MM.1S (cell line): ENCODE measurements at regions not wholly inside any gene's neighbourhood (a gene's known extent, or its start where the extent isn't known, plus 50 kb on each side); places are given as distances from the start of the nearest gene placed in this dataset.

Experiments used
- DNase-seq: peaks from one replicate; pipeline ENCODE4 v3.0.0-alpha.2; 2015
- H2AFZ ChIP-seq: fragments of 300-600 bp; sonication (generic); 2 replicates; pipeline ENCODE4 v1.6.0; 2016; ENCODE audit warnings: antibody characterized with exemption, low read length
- H3F3A ChIP-seq: fragments of 300-600 bp; sonication (generic); 2 replicates; pipeline ENCODE4 v1.6.1; 2016; ENCODE audit warnings: mild to moderate bottlenecking, antibody characterized with exemption, low read length, moderate library complexity, mixed read lengths; ENCODE audit not compliant: insufficient read depth
- H3K27ac ChIP-seq: fragments of 300-600 bp; sonication (generic); 2 replicates; pipeline ENCODE4 v1.5.1; 2016; ENCODE audit warnings: mild to moderate bottlenecking, low read length
- H3K27me3 ChIP-seq: fragments of 300-600 bp; sonication (generic); replicated peaks from 2 replicates; pipeline ENCODE4 v1.6.0; 2016; ENCODE audit warnings: low read length; ENCODE audit not compliant: insufficient read depth
- H3K36me3 ChIP-seq: fragments of 300-600 bp; sonication (generic); replicated peaks from 2 replicates; pipeline ENCODE4 v1.6.1; 2016; ENCODE audit warnings: mild to moderate bottlenecking, low read length, mixed read lengths; ENCODE audit not compliant: insufficient read depth
- H3K4me1 ChIP-seq: fragments of 300-600 bp; sonication (generic); 2 replicates; pipeline ENCODE4 v1.6.1; 2016; ENCODE audit warnings: low read length, mixed read lengths
- H3K4me2 ChIP-seq: fragments of 300-600 bp; sonication (generic); 2 replicates; pipeline ENCODE4 v1.6.0; 2016; ENCODE audit warnings: low read depth, low read length
- H3K4me3 ChIP-seq: fragments of 300-600 bp; sonication (generic); 2 replicates; pipeline ENCODE4 v1.5.1; 2016; ENCODE audit warnings: low read length, mixed read lengths
- H3K79me2 ChIP-seq: fragments of 300-600 bp; sonication (generic); 2 replicates; pipeline ENCODE4 v1.6.1; 2016; ENCODE audit warnings: mixed run types, low read length, mixed read lengths
- H3K9ac ChIP-seq: fragments of 300-600 bp; sonication (generic); 2 replicates; pipeline ENCODE4 v1.6.1; 2016; ENCODE audit warnings: low read length, mixed read lengths
- H3K9me2 ChIP-seq: fragments of 300-600 bp; sonication (generic); replicated peaks from 2 replicates; pipeline ENCODE4 v1.6.1; 2016; ENCODE audit warnings: mild to moderate bottlenecking, low read length, mixed read lengths; ENCODE audit not compliant: insufficient read depth
- H3K9me3 ChIP-seq: fragments of 300-600 bp; sonication (generic); replicated peaks from 2 replicates; pipeline ENCODE4 v1.6.1; 2016; ENCODE audit warnings: mild to moderate bottlenecking, low read length, mixed read lengths; ENCODE audit not compliant: insufficient read depth
- H4K20me1 ChIP-seq: fragments of 300-600 bp; sonication (generic); 2 replicates; pipeline ENCODE4 v1.6.1; 2016; ENCODE audit warnings: mild to moderate bottlenecking, low read length, moderate library complexity, mixed read lengths; ENCODE audit not compliant: insufficient read depth
- EZH2 ChIP-seq: fragments of 300-600 bp; sonication (generic); optimal IDR thresholded peaks from 2 replicates; pipeline ENCODE3; 2017; ENCODE audit warnings: low read depth, mild to moderate bottlenecking, antibody characterized with exemption, low read length, mixed read lengths
- EZH2phosphoT487 ChIP-seq: fragments of 300-600 bp; sonication (generic); IDR thresholded peaks from 2 replicates; pipeline ENCODE4 v1.6.1; 2018; ENCODE audit warnings: antibody characterized with exemption, low read length
- TF ChIP-seq, protein P1 (sequence below): fragments of 300-600 bp; sonication (generic); IDR thresholded peaks from 2 replicates; pipeline ENCODE4 v1.5.1; 2016; ENCODE audit warnings: antibody characterized with exemption, low read length, mixed read lengths

DNA sequence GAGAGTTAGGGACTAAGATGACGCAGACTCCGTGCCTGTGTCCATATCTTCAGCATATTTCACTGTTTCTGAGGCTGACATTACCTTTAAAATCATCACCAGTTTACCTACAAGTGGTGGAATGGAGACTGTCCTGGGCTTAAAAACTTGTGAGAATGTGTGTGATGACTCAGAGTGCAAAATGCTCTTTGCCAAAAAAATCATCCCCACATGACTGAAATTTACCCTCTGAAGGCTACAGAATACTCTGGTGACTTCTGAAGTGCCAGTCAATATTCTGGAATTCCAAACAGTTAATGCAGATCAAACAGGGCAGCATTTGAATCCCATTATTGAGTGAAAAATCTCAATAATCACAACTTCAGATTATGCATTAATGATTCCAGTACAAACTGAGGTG, 901.4 kb downstream of the EFNB2 start:
- Histone ChIP-seq H3K36me3 (no peaks in the 10 kb centered on the region), H3K79me2 (no peaks in the 10 kb centered on the region), H4K20me1 (no peaks in the 10 kb centered on the region), H3K27ac (no peak overlapping the region), H3K9me2 (no peaks in the 10 kb centered on the region), H3K9ac (no peak overlapping the region), H3K27me3 (no peaks in the 10 kb centered on the region), H3F3A (no peaks in the 10 kb centered on the region), H3K4me3 (no peak overlapping the region), H3K4me1 (no peaks in the 10 kb centered on the region), H3K4me2 (no peak overlapping the region), H3K9me3 (no peaks in the 10 kb centered on the region), H2AFZ (no peak overlapping the region)
- TF ChIP-seq EZH2 (no peak), EZH2phosphoT487 (no peak)
- TF ChIP-seq, protein P1, sequence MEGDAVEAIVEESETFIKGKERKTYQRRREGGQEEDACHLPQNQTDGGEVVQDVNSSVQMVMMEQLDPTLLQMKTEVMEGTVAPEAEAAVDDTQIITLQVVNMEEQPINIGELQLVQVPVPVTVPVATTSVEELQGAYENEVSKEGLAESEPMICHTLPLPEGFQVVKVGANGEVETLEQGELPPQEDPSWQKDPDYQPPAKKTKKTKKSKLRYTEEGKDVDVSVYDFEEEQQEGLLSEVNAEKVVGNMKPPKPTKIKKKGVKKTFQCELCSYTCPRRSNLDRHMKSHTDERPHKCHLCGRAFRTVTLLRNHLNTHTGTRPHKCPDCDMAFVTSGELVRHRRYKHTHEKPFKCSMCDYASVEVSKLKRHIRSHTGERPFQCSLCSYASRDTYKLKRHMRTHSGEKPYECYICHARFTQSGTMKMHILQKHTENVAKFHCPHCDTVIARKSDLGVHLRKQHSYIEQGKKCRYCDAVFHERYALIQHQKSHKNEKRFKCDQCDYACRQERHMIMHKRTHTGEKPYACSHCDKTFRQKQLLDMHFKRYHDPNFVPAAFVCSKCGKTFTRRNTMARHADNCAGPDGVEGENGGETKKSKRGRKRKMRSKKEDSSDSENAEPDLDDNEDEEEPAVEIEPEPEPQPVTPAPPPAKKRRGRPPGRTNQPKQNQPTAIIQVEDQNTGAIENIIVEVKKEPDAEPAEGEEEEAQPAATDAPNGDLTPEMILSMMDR: no peak
- DNase-seq: no peak

DNA sequence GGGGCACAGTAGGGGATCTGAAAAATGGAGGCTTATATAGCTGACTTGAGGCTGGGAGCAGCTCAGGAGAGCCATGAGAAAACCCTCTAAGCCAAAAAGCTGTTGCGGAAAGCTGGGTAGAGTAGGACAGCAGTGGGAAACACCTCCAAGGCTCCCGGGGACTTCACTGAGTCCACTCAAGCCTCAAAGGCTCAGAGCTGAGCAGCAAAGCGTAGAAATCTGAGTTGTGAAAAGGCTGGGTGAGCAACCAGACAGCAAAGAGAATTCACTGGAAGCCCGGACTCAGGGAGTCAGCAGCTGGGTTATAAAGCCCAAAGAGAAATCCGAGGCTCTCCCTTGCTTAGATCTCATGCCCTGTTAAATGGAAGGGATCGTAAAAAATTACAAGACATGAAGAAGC, 905.0 kb downstream of the EFNB2 start:
- Histone ChIP-seq H3K9me3 (no peaks in the 10 kb centered on the region), H3K36me3 (no peaks in the 10 kb centered on the region), H4K20me1 (no peaks in the 10 kb centered on the region), H3K4me3 (no peak overlapping the region), H2AFZ (no peak overlapping the region), H3K79me2 (no peaks in the 10 kb centered on the region), H3K9ac (no peak overlapping the region), H3F3A (no peaks in the 10 kb centered on the region), H3K9me2 (no peaks in the 10 kb centered on the region), H3K27ac (no peak overlapping the region), H3K27me3 (no peaks in the 10 kb centered on the region), H3K4me1 (no peaks in the 10 kb centered on the region), H3K4me2 (no peak overlapping the region)
- TF ChIP-seq, protein P1: no peak
- TF ChIP-seq EZH2phosphoT487: no peak
- TF ChIP-seq EZH2: no peak
- no peak for DNase-seq

DNA sequence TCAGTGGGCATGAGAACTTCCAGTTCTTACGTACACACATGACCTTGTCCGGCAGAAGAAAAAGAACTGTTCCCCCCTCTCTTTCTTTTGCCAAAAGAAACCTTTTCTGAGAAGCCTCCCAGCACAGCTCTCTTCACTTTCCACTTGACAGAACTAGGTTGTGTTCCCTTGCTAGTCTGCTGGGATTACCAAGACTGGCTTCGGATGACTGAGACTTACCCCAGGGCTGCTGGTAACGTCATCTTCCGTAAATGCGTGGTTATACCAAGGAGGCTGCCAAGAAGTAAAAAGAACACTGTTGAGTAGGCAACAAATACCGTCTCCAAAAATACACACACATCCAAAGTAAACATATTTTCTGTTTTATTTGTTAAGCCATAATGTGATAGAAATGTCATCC, 908.2 kb downstream of the EFNB2 start:
- H3F3A ChIP-seq: no peaks in the 10 kb centered on the region
- no peaks in the 10 kb centered on the region for H3K79me2 ChIP-seq
- H3K9ac ChIP-seq: no peak overlapping the region
- H3K27ac ChIP-seq: no peak overlapping the region
- H3K4me2 ChIP-seq: no peak overlapping the region
- H3K4me3 ChIP-seq: no peak overlapping the region
- no peak overlapping the region for H2AFZ ChIP-seq
- H3K27me3 ChIP-seq: no peaks in the 10 kb centered on the region
- H3K4me1 ChIP-seq: no peaks in the 10 kb centered on the region
- no peak for DNase-seq
- H3K36me3 ChIP-seq: no peaks in the 10 kb centered on the region
- H3K9me2 ChIP-seq: no peaks in the 10 kb centered on the region
- TF ChIP-seq, protein P1: no peak
- H3K9me3 ChIP-seq: no peaks in the 10 kb centered on the region
- no peaks in the 10 kb centered on the region for H4K20me1 ChIP-seq

DNA sequence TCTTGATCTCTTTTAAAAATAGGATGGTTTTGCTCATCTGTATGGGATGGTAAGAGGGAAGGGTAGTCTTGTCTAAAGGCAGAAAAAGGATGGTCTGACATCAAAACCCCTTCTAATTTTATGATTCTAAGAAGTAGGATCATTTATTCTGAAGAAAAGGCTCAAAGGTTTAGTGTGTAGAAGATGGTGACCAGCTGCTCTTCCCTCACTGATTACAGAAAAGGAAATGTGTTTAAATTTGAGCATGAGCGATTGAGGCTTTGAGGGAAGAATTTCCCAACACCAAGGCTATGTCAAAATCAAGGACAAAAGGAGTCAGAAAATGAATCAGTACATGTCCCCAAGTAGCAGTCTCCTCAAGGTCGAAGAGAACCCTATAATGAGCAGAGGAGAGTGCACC, 909.8 kb downstream of the EFNB2 start:
- H3K9ac ChIP-seq: no peak overlapping the region
- no peak overlapping the region for H3K4me3 ChIP-seq
- H3K27me3 ChIP-seq: no peaks in the 10 kb centered on the region
- H3K36me3 ChIP-seq: no peaks in the 10 kb centered on the region
- H3K4me1 ChIP-seq: no peaks in the 10 kb centered on the region
- no peak for DNase-seq
- no peak overlapping the region for H3K4me2 ChIP-seq
- no peaks in the 10 kb centered on the region for H3F3A ChIP-seq
- H3K79me2 ChIP-seq: no peaks in the 10 kb centered on the region
- no peaks in the 10 kb centered on the region for H3K9me2 ChIP-seq
- H3K27ac ChIP-seq: no peak overlapping the region
- no peaks in the 10 kb centered on the region for H4K20me1 ChIP-seq
- TF ChIP-seq EZH2 (no peak), EZH2phosphoT487 (no peak)
- TF ChIP-seq, protein P1: no peak
- H2AFZ ChIP-seq: no peak overlapping the region
- H3K9me3 ChIP-seq: no peaks in the 10 kb centered on the region
